OCI-LY7 (cell line): ENCODE measurements at regions not wholly inside any gene's neighbourhood (a gene's known extent, or its start where the extent isn't known, plus 50 kb on each side); places are given as distances from the start of the nearest gene placed in this dataset.

Experiments used
- EZH2phosphoT487 ChIP-seq: fragments of 200-600 bp; sonication (generic); IDR thresholded peaks from 2 replicates; pipeline ENCODE4 v1.6.1; 2018; ENCODE audit warnings: low read depth, borderline replicate concordance, mild to moderate bottlenecking, mixed run types, antibody characterized with exemption, low read length, moderate library complexity, mixed read lengths
- TF ChIP-seq, protein P1 (sequence below): fragments of 200-600 bp; sonication (generic); conservative IDR thresholded peaks from 2 replicates; pipeline ENCODE4 v1.5.1; 2014; ENCODE audit warnings: mild to moderate bottlenecking, antibody characterized with exemption, low read length, moderate library complexity, mixed read lengths

DNA sequence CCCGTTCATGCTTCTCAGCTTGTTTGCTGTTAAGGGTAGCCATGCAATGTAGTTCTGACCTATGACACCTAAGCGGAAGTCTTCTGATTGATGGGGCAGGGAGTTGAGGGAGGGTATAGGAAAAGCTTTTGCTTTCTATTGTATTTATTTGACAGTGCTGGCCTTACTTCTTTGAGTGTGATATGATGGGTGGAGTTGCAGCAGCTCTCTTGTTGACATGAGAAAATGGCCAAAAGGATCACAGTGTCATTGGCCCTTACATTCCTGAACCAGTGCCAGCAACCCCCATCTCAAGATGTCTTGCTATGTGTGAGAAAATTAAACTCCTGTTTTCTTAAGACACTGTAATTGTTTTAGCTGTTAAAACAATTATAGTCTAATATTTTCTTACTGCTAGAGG is 117.5 kb downstream of the SAMD5 start:
- no peak for TF ChIP-seq EZH2phosphoT487
- TF ChIP-seq, protein P1, sequence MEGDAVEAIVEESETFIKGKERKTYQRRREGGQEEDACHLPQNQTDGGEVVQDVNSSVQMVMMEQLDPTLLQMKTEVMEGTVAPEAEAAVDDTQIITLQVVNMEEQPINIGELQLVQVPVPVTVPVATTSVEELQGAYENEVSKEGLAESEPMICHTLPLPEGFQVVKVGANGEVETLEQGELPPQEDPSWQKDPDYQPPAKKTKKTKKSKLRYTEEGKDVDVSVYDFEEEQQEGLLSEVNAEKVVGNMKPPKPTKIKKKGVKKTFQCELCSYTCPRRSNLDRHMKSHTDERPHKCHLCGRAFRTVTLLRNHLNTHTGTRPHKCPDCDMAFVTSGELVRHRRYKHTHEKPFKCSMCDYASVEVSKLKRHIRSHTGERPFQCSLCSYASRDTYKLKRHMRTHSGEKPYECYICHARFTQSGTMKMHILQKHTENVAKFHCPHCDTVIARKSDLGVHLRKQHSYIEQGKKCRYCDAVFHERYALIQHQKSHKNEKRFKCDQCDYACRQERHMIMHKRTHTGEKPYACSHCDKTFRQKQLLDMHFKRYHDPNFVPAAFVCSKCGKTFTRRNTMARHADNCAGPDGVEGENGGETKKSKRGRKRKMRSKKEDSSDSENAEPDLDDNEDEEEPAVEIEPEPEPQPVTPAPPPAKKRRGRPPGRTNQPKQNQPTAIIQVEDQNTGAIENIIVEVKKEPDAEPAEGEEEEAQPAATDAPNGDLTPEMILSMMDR, result no peak
